Transverse colon (tissue), 4 donors: ENCODE measurements at regions not wholly inside any gene's neighbourhood (a gene's known extent, or its start where the extent isn't known, plus 50 kb on each side); places are given as distances from the start of the nearest gene placed in this dataset.

ENCODE experiments used
- DNase-seq: peaks from one replicate; pipeline ENCODE4 v3.0.0-alpha.2; 2019
- H3K27ac ChIP-seq, 4 donors: fragments of 200-600 bp; sonication (generic); 2 replicates each; pipeline ENCODE4 v1.5.1; 2016 to 2018; ENCODE audit warnings: inconsistent platforms in 4 of 4
- H3K27me3 ChIP-seq: fragments of 200-600 bp; sonication (generic); 2 replicates; pipeline ENCODE4 v1.5.1; 2017; ENCODE audit warnings: inconsistent platforms
- H3K36me3 ChIP-seq, 4 donors: fragments of 200-600 bp; sonication (generic); 2 replicates each; pipeline ENCODE4 v1.5.1; 2017 to 2019; ENCODE audit warnings: inconsistent platforms in 4 of 4
- H3K4me1 ChIP-seq, 4 donors: fragments of 200-600 bp; sonication (generic); 2 replicates each; pipeline ENCODE4 v1.5.1; 2017 to 2020; ENCODE audit warnings: inconsistent platforms in 4 of 4
- H3K4me3 ChIP-seq, 4 donors: fragments of 200-600 bp; sonication (generic); 1 replicate in 1 of 4; 2 replicates in 3 of 4; pipeline versions ENCODE4 v1.5.1 to v1.6.1; 2017 to 2019; ENCODE audit warnings: inconsistent platforms in 4 of 4
- H3K9me3 ChIP-seq, 2 donors: fragments of 200-600 bp; sonication (generic); 2 replicates each; pipeline ENCODE4 v1.5.1; 2017 to 2019; ENCODE audit warnings: inconsistent platforms in 2 of 2
- EP300 ChIP-seq: sonication (generic); formaldehyde crosslinking; IDR thresholded peaks from one replicate; pipeline ENCODE4 v1.6.1; 2017; ENCODE audit warnings: antibody characterized with exemption, low read depth
- POLR2A ChIP-seq: fragments of 450-650 bp; IDR thresholded peaks from one replicate; pipeline ENCODE4 v1.6.1; 2016; ENCODE audit warnings: antibody characterized with exemption, mild to moderate bottlenecking, moderate library complexity
- POLR2AphosphoS5 ChIP-seq, 3 donors: sonication (generic); formaldehyde crosslinking; IDR thresholded peaks; one replicate each; pipeline ENCODE4 v1.6.1; 2016; ENCODE audit warnings: antibody characterized with exemption in 3 of 3
- WGBS, 2 donors: methylation state at CpG; one replicate each; pipeline ENCODE4 v1.1.5; 2018; ENCODE audit warnings: low coverage in 1 of 2; 5-methylcytosine and 5-hydroxymethylcytosine counted together
- in situ Hi-C, 4 donors: fragments of 200-750 bp; cut with MboI; loops; one replicate each; pipeline versions ENCODE4 v1.15.0 to v1.15.1; 2017; ENCODE audit warnings: low sequenced_read_pairs in 3 of 4, low pct_ligation_motif_present in 1 of 4, low pct_unique_long_range_greater_than_20kb in 1 of 4
- intact Hi-C: fragments of 100-400 bp; cut with DNase I; formaldehyde crosslinking; loops from one replicate; pipeline ENCODE4 v1.15.1; 2023; ENCODE audit warnings: low total_unique reads
- TF ChIP-seq, protein P1 (sequence below), 5 experiments: fragments of 200-600 bp in 3 of 5; fragments of 450-650 bp in 2 of 5; sonication (generic) in 3 of 5; IDR thresholded peaks; 1 replicate in 2 of 5; 2 replicates in 3 of 5; pipeline ENCODE4 v1.5.1; 2016 to 2017; ENCODE audit warnings: antibody characterized with exemption in 5 of 5, inconsistent platforms in 3 of 5, mild to moderate bottlenecking in 2 of 5, moderate library complexity in 1 of 5

DNA sequence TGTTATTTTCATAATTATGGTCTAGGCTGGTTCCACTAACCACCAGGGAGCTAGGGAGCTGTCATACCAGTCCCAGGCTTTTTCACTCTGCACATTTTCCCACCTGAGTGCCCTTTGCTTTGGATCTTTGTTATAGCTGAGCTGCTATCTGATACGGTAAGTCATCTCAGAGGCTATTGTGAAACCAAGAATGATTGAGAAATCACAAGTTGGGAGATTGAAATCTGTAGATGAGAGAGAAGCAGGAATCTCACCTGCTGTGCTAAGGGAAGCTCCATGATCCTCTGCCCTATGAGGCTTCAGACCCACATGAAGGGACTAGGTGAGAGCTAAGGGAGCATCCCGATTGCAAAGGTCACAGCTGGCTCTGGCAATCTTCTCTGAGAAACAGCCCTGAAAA, 307.8 kb downstream of the REEP3 start:
- in situ Hi-C loops: no loop called here

DNA sequence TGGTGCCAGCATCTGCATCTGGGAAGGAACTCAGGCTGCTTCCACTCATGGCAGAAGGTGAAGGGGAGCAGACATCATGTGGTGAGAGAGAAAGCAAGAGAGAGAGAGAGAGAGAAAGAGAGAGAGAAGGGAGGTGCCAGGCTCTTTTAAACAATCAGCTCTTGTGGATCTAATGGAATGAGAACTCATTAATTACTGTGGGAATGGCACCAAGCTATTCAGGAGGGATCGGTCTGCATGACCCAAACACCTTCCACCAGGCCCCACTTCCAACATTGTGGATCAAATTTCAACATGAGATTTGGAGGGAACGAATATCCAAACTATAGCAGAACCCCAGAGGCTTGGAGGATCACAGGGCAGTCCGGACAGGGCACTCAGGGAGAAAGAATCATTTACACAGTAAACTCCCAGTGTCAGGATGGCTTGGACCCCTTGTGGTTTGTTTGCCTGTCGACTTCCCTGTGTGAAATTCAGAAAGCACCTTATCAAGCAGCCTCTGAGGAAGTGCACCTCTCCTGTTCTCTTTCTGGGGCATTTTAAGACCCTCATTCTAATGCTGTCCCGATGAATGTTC, 308.5 kb downstream of the REEP3 start:
- no peaks in the 10 kb centered on the region for H3K36me3 ChIP-seq
- DNase-seq: no peak
- intact Hi-C loops: loop anchor here (10.0 kb wide), 1 partner anchor 665 kb away; no protein-coding TSS in a partner anchor
- H3K4me1 ChIP-seq: no peaks in the 10 kb centered on the region
- H3K27me3 ChIP-seq: no peaks in the 10 kb centered on the region
- H3K9me3 ChIP-seq: no peaks in the 10 kb centered on the region
- in situ Hi-C loops: no loop called here
- TF ChIP-seq POLR2AphosphoS5 (IDR thresholded peaks at IDR 0.05) (no peak), POLR2A (no peak), EP300 (no peak)
- TF ChIP-seq, protein P1, sequence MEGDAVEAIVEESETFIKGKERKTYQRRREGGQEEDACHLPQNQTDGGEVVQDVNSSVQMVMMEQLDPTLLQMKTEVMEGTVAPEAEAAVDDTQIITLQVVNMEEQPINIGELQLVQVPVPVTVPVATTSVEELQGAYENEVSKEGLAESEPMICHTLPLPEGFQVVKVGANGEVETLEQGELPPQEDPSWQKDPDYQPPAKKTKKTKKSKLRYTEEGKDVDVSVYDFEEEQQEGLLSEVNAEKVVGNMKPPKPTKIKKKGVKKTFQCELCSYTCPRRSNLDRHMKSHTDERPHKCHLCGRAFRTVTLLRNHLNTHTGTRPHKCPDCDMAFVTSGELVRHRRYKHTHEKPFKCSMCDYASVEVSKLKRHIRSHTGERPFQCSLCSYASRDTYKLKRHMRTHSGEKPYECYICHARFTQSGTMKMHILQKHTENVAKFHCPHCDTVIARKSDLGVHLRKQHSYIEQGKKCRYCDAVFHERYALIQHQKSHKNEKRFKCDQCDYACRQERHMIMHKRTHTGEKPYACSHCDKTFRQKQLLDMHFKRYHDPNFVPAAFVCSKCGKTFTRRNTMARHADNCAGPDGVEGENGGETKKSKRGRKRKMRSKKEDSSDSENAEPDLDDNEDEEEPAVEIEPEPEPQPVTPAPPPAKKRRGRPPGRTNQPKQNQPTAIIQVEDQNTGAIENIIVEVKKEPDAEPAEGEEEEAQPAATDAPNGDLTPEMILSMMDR (IDR thresholded peaks at IDR 0.05): no peak
- no peak overlapping the region for H3K27ac ChIP-seq
- 53 to 67% methylated on average over 1 to 5 of the region's 5 CpGs for WGBS, 2 donors
- no peak overlapping the region for H3K4me3 ChIP-seq

More for the DNA sequence above, 307.8 kb downstream of the REEP3 start:
- no peaks in the 10 kb centered on the region for H3K4me1 ChIP-seq
- no peak for TF ChIP-seq POLR2AphosphoS5 (IDR thresholded peaks at IDR 0.05)
- no peak for TF ChIP-seq POLR2A
- TF ChIP-seq EP300: no peak
- TF ChIP-seq, protein P1 (IDR thresholded peaks at IDR 0.05): no peak
- H3K4me3 ChIP-seq: no peak overlapping the region
- H3K27ac ChIP-seq: no peak overlapping the region
- DNase-seq: no peak
- no peaks in the 10 kb centered on the region for H3K9me3 ChIP-seq
- no peaks in the 10 kb centered on the region for H3K36me3 ChIP-seq
- intact Hi-C loops: loop anchor here (10.0 kb wide), 1 partner anchor 664 kb away; no protein-coding TSS in a partner anchor
- no peaks in the 10 kb centered on the region for H3K27me3 ChIP-seq
- 62 to 67% methylated on average over 2 of the region's 2 CpGs for WGBS, 2 donors

DNA sequence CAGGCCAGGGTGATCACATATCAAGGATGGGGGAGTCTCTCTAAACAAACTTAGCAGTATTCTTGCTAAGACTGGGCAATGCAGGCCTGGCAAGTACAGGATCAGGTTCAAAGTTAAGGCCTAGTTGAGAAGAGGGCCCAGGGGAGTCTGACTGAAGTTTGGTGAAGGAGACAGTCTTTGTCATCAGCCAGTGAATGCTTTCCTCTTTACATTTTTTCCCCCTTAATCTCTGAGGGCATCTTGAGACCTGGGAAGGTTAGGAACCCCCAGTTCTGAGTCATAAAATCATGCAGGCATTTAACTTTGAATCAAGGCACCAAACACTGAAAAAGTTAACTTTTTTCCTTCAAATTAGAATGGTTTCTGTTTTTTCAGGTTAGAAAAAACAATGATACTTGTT, 311.5 kb downstream of the REEP3 start:
- no peaks in the 10 kb centered on the region for H3K27me3 ChIP-seq
- no peaks in the 10 kb centered on the region for H3K9me3 ChIP-seq
- in situ Hi-C loops (no loop called here), intact Hi-C loops (no loop called here)
- no peak for TF ChIP-seq POLR2AphosphoS5 (IDR thresholded peaks at IDR 0.05)
- TF ChIP-seq POLR2A: no peak
- no peak for TF ChIP-seq EP300
- TF ChIP-seq, protein P1 (IDR thresholded peaks at IDR 0.05): no peak
- no peaks in the 10 kb centered on the region for H3K36me3 ChIP-seq
- DNase-seq: no peak
- H3K27ac ChIP-seq: no peak overlapping the region
- no peak overlapping the region for H3K4me3 ChIP-seq
- no peaks in the 10 kb centered on the region for H3K4me1 ChIP-seq

DNA sequence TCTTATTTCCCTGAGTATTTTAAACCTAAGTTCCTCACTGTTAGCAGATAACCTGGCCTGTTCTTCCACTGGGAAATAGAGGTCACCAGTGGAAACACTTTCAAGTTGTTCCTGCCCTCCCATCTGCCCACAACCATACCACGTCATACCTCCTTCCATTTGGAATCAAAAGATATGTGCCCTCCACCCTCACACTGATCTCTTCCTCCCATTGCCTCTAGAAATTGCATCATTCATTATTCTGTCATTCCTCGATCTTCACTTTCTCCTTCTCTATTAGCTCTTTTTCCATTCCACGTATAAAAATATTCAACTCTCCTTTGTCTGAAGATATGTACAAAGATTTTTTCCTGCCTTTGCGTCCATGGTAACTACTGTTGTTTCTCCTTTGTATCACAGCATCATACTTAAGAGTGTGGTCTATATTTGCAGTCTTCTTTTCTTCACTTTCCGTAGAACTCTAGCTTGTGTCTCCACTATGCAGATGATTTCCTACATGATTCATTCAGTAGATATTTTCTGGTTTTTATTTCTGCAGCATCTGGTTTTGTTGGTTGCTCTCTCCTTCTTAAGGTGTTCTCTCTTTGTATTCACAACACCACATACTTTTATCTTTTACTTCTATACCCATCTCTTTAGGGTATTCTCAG, 312.3 kb downstream of the REEP3 start:
- Histone ChIP-seq H3K27me3 (no peaks in the 10 kb centered on the region), H3K4me3 (no peak overlapping the region), H3K36me3 (no peaks in the 10 kb centered on the region), H3K27ac (no peak overlapping the region), H3K4me1 (no peaks in the 10 kb centered on the region), H3K9me3 (no peaks in the 10 kb centered on the region)
- in situ Hi-C loops: no loop called here
- TF ChIP-seq EP300 (no peak), POLR2A (no peak), POLR2AphosphoS5 (IDR thresholded peaks at IDR 0.05) (no peak)
- TF ChIP-seq, protein P1 (IDR thresholded peaks at IDR 0.05): no peak
- DNase-seq: no peak
- intact Hi-C loops: no loop called here
- WGBS, 2 donors: 53 to 70% methylated on average over 5 of the region's 5 CpGs
